A673 (cell line): ENCODE measurements at regions not wholly inside any gene's neighbourhood (a gene's known extent, or its start where the extent isn't known, plus 50 kb on each side); places are given as distances from the start of the nearest gene placed in this dataset.

Experiments
- BruUV-seq: library from RNA; stranded (reverse); fragments of 400-500 nt; replicated peaks from 2 replicates; lab custom pipeline; 2021; lab: Mats Ljungman, UMichigan
- CTCF ChIA-PET: fragments of 300-600 bp; sonication (Branson Sonifier 250); formaldehyde crosslinking; loops from one replicate; lab custom pipeline; 2022; ENCODE audit warnings: antibody characterized with exemption; lab: Charles Lee
- POLR2A ChIA-PET: fragments of 300-600 bp; sonication (Branson Sonifier 250); formaldehyde crosslinking; loops from one replicate; lab custom pipeline; 2022; ENCODE audit warnings: antibody characterized with exemption; ENCODE audit not compliant: low non-redundant PET; lab: Charles Lee
- DNase-seq: peaks from one replicate; pipeline ENCODE4 v3.0.0-alpha.2; 2015; ENCODE audit warnings: low spot score
- H3K27ac ChIP-seq: fragments of 200-600 bp; sonication (generic); 2 replicates; pipeline ENCODE4 v1.5.1; 2016; ENCODE audit warnings: mixed run types, low read depth, mild to moderate bottlenecking, mixed read lengths, antibody characterized with exemption, low read length; ENCODE audit not compliant: poor library complexity, severe bottlenecking
- H3K27me3 ChIP-seq: fragments of 200-600 bp; sonication (generic); replicated peaks from 2 replicates; pipeline ENCODE4 v1.6.1; 2017; ENCODE audit warnings: mixed run types, low read depth, mild to moderate bottlenecking, mixed read lengths, antibody characterized with exemption, low read length; ENCODE audit not compliant: insufficient read depth, poor library complexity
- H3K36me3 ChIP-seq: fragments of 200-600 bp; sonication (generic); 2 replicates; pipeline ENCODE4 v1.6.1; 2016; ENCODE audit warnings: mixed run types, mild to moderate bottlenecking, mixed read lengths, antibody characterized with exemption, low read length; ENCODE audit not compliant: insufficient read depth, poor library complexity, severe bottlenecking
- H3K4me1 ChIP-seq: fragments of 200-600 bp; sonication (generic); 2 replicates; pipeline ENCODE4 v1.6.1; 2017; ENCODE audit warnings: mixed run types, mild to moderate bottlenecking, mixed read lengths, antibody characterized with exemption, low read length; ENCODE audit not compliant: insufficient read depth, poor library complexity, severe bottlenecking
- H3K4me3 ChIP-seq: fragments of 200-600 bp; sonication (generic); 2 replicates; pipeline ENCODE4 v1.5.1; 2016; ENCODE audit warnings: low read depth, mixed run types, mild to moderate bottlenecking, mixed read lengths, low read length; ENCODE audit not compliant: poor library complexity, severe bottlenecking
- H3K9me3 ChIP-seq: fragments of 200-600 bp; sonication (generic); 2 replicates; pipeline ENCODE4 v1.6.1; 2016; ENCODE audit warnings: mixed run types, low read depth, mild to moderate bottlenecking, mixed read lengths, antibody characterized with exemption, low read length; ENCODE audit not compliant: poor library complexity, severe bottlenecking
- EZH2 ChIP-seq: fragments of 200-600 bp; sonication (generic); IDR thresholded peaks from 2 replicates; pipeline ENCODE4 v1.6.1; 2017; ENCODE audit warnings: borderline replicate concordance, low read depth, mild to moderate bottlenecking, mixed read lengths, antibody characterized with exemption, low read length; ENCODE audit not compliant: poor library complexity, severe bottlenecking
- intact Hi-C: fragments of 100-400 bp; cut with micrococcal nuclease; formaldehyde crosslinking; loops from one replicate; pipeline ENCODE4 v1.10.0; 2022; ENCODE audit not compliant: unreplicated experiment
- TF ChIP-seq, protein P1 (sequence below): fragments of 300-800, 200-600 bp; sonication (generic); conservative IDR thresholded peaks from 2 replicates; pipeline ENCODE4 v1.5.1; 2017; ENCODE audit warnings: low read depth, mild to moderate bottlenecking, antibody characterized with exemption, low read length, moderate library complexity, mixed read lengths

DNA sequence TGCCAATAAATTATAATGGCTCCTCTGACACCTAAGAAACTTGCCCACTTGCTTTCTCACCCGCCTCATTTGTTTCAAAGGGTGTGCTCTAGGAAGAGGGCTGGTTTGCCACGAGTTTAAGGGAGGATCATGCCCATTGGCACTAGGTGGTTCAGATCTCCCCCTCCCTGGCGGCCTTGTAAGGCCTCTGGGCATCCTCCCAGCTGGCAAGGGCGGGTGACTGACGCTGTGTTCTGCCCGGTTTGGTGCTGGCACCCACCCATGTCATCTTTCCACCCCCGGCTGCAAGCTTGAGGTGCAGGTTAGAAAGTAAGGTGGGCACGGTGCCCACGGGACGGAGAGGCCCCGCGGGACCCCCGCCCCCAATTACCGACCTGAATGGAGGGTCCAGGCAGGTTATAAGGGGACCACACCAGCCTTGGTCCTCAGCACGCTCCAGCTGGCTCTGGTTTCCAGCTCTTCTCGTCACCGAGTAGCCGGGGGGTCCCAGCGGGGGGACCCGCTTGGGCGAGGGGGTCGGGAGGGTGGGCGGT is 90.4 kb downstream of the PTPRS start:
- Histone ChIP-seq H3K4me1 (no peaks in the 10 kb centered on the region), H3K36me3 (peaks cover 18% of the 10 kb centered on the region), H3K27me3 (no peaks in the 10 kb centered on the region), H3K9me3 (peaks cover 8% of the 10 kb centered on the region), H3K27ac (no peak overlapping the region), H3K4me3 (no peak overlapping the region)
- CTCF ChIA-PET, result no interaction called here
- DNase-seq, result no peak
- TF ChIP-seq, protein P1, sequence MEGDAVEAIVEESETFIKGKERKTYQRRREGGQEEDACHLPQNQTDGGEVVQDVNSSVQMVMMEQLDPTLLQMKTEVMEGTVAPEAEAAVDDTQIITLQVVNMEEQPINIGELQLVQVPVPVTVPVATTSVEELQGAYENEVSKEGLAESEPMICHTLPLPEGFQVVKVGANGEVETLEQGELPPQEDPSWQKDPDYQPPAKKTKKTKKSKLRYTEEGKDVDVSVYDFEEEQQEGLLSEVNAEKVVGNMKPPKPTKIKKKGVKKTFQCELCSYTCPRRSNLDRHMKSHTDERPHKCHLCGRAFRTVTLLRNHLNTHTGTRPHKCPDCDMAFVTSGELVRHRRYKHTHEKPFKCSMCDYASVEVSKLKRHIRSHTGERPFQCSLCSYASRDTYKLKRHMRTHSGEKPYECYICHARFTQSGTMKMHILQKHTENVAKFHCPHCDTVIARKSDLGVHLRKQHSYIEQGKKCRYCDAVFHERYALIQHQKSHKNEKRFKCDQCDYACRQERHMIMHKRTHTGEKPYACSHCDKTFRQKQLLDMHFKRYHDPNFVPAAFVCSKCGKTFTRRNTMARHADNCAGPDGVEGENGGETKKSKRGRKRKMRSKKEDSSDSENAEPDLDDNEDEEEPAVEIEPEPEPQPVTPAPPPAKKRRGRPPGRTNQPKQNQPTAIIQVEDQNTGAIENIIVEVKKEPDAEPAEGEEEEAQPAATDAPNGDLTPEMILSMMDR, result no peak
- TF ChIP-seq EZH2, result no peak
- no TSS peak for BruUV-seq
- POLR2A ChIA-PET, result no interaction called here
- intact Hi-C loops, result no loop called here

DNA sequence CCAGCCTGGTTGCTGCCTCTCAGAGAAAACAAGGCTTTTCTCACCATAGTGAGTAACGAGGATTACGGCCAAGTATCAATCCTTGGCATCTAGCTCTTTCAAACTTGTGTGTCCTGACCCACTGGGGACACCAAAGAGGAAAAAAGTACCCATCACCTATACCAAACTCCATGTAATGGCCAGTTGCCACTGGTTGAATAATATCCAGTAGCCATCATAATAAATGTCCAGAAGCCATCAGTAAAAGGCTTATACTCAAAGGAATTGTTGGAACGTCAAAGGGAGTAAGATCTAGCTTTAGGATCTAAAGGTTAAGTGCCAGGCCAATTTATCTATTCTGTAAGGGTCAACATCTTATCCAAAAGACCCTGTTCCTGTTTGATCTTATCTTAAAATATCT is 91.1 kb downstream of the PTPRS start:
- Histone ChIP-seq H3K9me3 (peaks cover 2% of the 10 kb centered on the region), H3K27me3 (no peaks in the 10 kb centered on the region), H3K4me3 (no peak overlapping the region), H3K36me3 (peaks cover 12% of the 10 kb centered on the region), H3K27ac (no peak overlapping the region), H3K4me1 (no peaks in the 10 kb centered on the region)
- CTCF ChIA-PET, result no interaction called here
- no TSS peak for BruUV-seq
- POLR2A ChIA-PET, result no interaction called here
- intact Hi-C loops, result no loop called here
- TF ChIP-seq, protein P1, result no peak
- TF ChIP-seq EZH2, result no peak
- DNase-seq, result no peak

DNA sequence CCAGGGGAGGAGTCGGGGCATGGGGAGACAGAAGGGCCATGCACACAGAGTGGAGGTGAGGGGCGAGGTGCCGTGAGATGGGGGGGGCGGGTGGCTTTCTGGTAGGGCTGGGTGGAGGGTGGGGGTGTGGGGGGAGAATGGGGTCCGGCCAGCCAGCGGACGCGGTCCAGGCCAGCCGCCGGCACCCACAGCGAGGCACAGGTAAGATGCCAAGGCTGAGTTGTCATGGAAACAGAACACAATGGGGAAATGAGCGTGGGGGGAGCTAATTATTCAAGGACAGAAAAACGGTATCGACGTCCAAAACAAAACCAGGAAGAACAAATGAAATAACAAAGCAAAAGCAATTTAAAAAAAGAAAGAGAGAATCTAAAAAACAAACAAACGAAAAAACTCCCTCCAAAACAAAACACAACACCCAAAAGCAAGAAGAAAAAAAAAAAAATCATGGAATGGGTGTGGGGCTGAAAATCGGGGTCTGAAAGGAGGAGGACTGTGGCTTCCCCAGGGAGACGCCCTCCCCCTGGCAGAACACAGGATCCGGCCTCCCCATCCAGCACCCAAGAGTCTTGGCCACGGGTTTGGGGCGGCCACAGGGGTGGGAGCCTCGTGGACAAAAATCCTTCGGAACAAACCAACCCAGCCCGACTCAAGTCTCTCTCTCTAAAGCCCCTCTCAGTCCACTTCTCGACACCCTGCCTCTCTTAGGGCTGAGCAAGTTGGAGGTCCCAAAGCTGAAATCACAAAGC is 92.5 kb downstream of the PTPRS start:
- ChIA-PET CTCF (no interaction called here), POLR2A (no interaction called here)
- TF ChIP-seq, protein P1, result no peak
- TF ChIP-seq EZH2, result no peak
- no peaks in the 10 kb centered on the region for H3K27me3 ChIP-seq
- H3K4me3 ChIP-seq, result no peak overlapping the region
- peaks cover 10% of the 10 kb centered on the region for H3K36me3 ChIP-seq
- intact Hi-C loops, result no loop called here
- H3K4me1 ChIP-seq, result no peaks in the 10 kb centered on the region
- H3K9me3 ChIP-seq, result no peaks in the 10 kb centered on the region
- BruUV-seq, result no TSS peak
- no peak overlapping the region for H3K27ac ChIP-seq
- no peak for DNase-seq
